NCI-H510A treated with DMSO at 0.1 percent for 48 hours (cell line): ENCODE measurements at regions not wholly inside any gene's neighbourhood (a gene's known extent, or its start where the extent isn't known, plus 50 kb on each side); places are given as distances from the start of the nearest gene placed in this dataset.

ENCODE experiments used
- DNase-seq: peaks from one replicate; lab custom pipeline; 2025; lab: John Stamatoyannopoulos, UW

GRCh38 chr15:36177590-36178302 is 401.7 kb upstream of the CDIN1 start:
- peak; percentile 57 for DNase-seq

- DNase-seq: peak; percentile 38
These were observed 401.2 kb upstream of the CDIN1 start for GRCh38 chr15:36178303-36178633.

GRCh38 chr15:36183201-36183600 is 396.2 kb upstream of the CDIN1 start:
- DNase-seq: no peak

- no peak for DNase-seq
These were observed 394.0 kb upstream of the CDIN1 start for GRCh38 chr15:36185438-36185837.

GRCh38 chr15:36185845-36186244 is 393.6 kb upstream of the CDIN1 start:
- no peak for DNase-seq

GRCh38 chr15:36186376-36186775 is 393.1 kb upstream of the CDIN1 start:
- DNase-seq: no peak

GRCh38 chr15:36191459-36191858 is 388.0 kb upstream of the CDIN1 start:
- DNase-seq: no peak

GRCh38 chr15:36195361-36196007 is 383.9 kb upstream of the CDIN1 start:
- DNase-seq: peak; percentile 3

- no peak for DNase-seq
These were observed 370.4 kb upstream of the CDIN1 start for GRCh38 chr15:36208868-36209582.

GRCh38 chr15:36210426-36210825 is 369.0 kb upstream of the CDIN1 start:
- no peak for DNase-seq

GRCh38 chr15:36218322-36218721 is 361.1 kb upstream of the CDIN1 start:
- DNase-seq: no peak

GRCh38 chr15:36218991-36219390 is 360.4 kb upstream of the CDIN1 start:
- DNase-seq: no peak

- no peak for DNase-seq
These were observed 357.4 kb upstream of the CDIN1 start for GRCh38 chr15:36221992-36222391.

GRCh38 chr15:36230776-36231175 is 348.6 kb upstream of the CDIN1 start:
- DNase-seq: no peak

GRCh38 chr15:36232491-36232890 is 346.9 kb upstream of the CDIN1 start:
- peak; percentile 17 for DNase-seq

GRCh38 chr15:36234743-36235142 is 344.7 kb upstream of the CDIN1 start:
- DNase-seq: no peak

GRCh38 chr15:36235173-36235572 is 344.3 kb upstream of the CDIN1 start:
- DNase-seq: no peak

- no peak for DNase-seq
These were observed 339.9 kb upstream of the CDIN1 start for GRCh38 chr15:36239509-36239908.

- no peak for DNase-seq
These were observed 328.0 kb upstream of the CDIN1 start for GRCh38 chr15:36251450-36251849.

GRCh38 chr15:36252146-36252711 is 327.2 kb upstream of the CDIN1 start:
- DNase-seq: no peak

GRCh38 chr15:36254426-36254825 is 325.0 kb upstream of the CDIN1 start:
- no peak for DNase-seq

GRCh38 chr15:36256404-36256807 is 323.0 kb upstream of the CDIN1 start:
- DNase-seq: no peak

GRCh38 chr15:36263666-36264065 is 315.8 kb upstream of the CDIN1 start:
- DNase-seq: no peak
